ENCODE measurements at regions not wholly inside any gene's neighbourhood (a gene's known extent, or its start where the extent isn't known, plus 50 kb on each side); places are given as distances from the start of the nearest gene placed in this dataset.

GRCh38 chr1:56317722-56318121 is 261.6 kb downstream of the PLPP3 start:
- no peaks in the 10 kb centered on the region for H3K36me3 ChIP-seq
- DNase-seq (ENCODE audit: low spot score in 2 of 2) = no peak
- 82% methylated on average over 8 of the region's 8 CpGs for WGBS

DNA sequence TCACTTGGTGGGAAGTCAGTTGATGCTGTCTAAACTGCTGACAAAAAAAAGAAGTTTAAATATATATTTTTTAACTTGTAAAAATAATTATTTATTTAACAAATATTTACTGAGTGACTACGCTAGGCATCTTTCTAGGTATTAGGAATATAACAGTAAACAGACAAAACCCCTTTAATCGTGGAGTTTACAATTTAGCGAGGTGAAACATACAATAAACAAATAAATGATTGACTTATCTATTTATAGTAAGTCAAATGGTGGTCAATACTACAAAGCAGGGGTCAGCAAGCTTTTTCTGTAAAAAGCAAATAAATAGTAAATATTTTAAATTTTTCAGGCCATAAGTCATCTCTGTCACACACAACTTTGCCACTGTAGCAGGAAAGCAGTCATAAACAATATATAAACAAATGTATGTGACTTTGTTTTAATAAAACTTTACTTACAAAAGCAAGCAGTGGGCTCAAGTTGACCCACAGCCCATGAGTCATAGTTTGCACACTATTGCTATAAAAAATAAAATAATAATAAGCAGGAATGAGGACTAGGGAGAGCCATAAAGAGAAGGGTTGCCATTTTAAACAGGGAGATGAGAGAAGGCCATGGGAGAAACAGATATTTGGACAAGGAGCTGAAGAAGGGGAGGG is 263.9 kb downstream of the PLPP3 start:
- DNase-seq (ENCODE audit: low spot score in 2 of 2) = no peak
- no peaks in the 10 kb centered on the region for H3K9me3 ChIP-seq
- no peaks in the 10 kb centered on the region for H3K4me1 ChIP-seq
- H3K4me3 ChIP-seq = no peak overlapping the region
- no peaks in the 10 kb centered on the region for H3K36me3 ChIP-seq
- no peaks in the 10 kb centered on the region for H3K27me3 ChIP-seq
- 68% methylated on average over 3 of the region's 3 CpGs for WGBS
- H3K27ac ChIP-seq = no peak overlapping the region
- TF ChIP-seq POLR2A (IDR thresholded peaks at IDR 0.05) = no peak
- TF ChIP-seq POLR2AphosphoS5 (IDR thresholded peaks at IDR 0.05) = no peak
- no peak for TF ChIP-seq CTCF (IDR thresholded peaks at IDR 0.05)
- no peak for TF ChIP-seq EP300 (IDR thresholded peaks at IDR 0.05)

More at GRCh38 chr1:56317722-56318121, 261.6 kb downstream of the PLPP3 start:
- H3K4me3 ChIP-seq = no peak overlapping the region
- no peaks in the 10 kb centered on the region for H3K9me3 ChIP-seq
- no peak overlapping the region for H3K27ac ChIP-seq
- no peaks in the 10 kb centered on the region for H3K4me1 ChIP-seq
- TF ChIP-seq POLR2A (IDR thresholded peaks at IDR 0.05) (no peak), CTCF (IDR thresholded peaks at IDR 0.05) (no peak), POLR2AphosphoS5 (IDR thresholded peaks at IDR 0.05) (no peak), EP300 (IDR thresholded peaks at IDR 0.05) (no peak)
- no peaks in the 10 kb centered on the region for H3K27me3 ChIP-seq

- Histone ChIP-seq H3K9me3 (no peaks in the 10 kb centered on the region), H3K4me1 (no peaks in the 10 kb centered on the region), H3K4me3 (no peak overlapping the region), H3K27ac (no peak overlapping the region), H3K27me3 (no peaks in the 10 kb centered on the region), H3K36me3 (no peaks in the 10 kb centered on the region)
- 100% methylated on average over 2 of the region's 2 CpGs for WGBS
- no peak for TF ChIP-seq EP300 (IDR thresholded peaks at IDR 0.05)
- no peak for TF ChIP-seq POLR2A (IDR thresholded peaks at IDR 0.05)
- TF ChIP-seq CTCF (IDR thresholded peaks at IDR 0.05) = no peak
- no peak for TF ChIP-seq POLR2AphosphoS5 (IDR thresholded peaks at IDR 0.05)
- DNase-seq (ENCODE audit: low spot score in 2 of 2) = no peak
These were observed 265.8 kb downstream of the PLPP3 start for GRCh38 chr1:56313560-56313959.

GRCh38 chr1:56311766-56312165 is 267.6 kb downstream of the PLPP3 start:
- Histone ChIP-seq H3K4me3 (no peak overlapping the region), H3K27ac (no peak overlapping the region), H3K9me3 (no peaks in the 10 kb centered on the region), H3K36me3 (no peaks in the 10 kb centered on the region), H3K27me3 (no peaks in the 10 kb centered on the region), H3K4me1 (no peaks in the 10 kb centered on the region)
- 50% methylated on average over 2 of the region's 2 CpGs for WGBS
- TF ChIP-seq POLR2AphosphoS5 (IDR thresholded peaks at IDR 0.05) = no peak
- TF ChIP-seq EP300 (IDR thresholded peaks at IDR 0.05) = no peak
- TF ChIP-seq CTCF (IDR thresholded peaks at IDR 0.05) = no peak
- no peak for TF ChIP-seq POLR2A (IDR thresholded peaks at IDR 0.05)
- no peak for DNase-seq (ENCODE audit: low spot score in 2 of 2)

- Histone ChIP-seq H3K4me1 (no peaks in the 10 kb centered on the region), H3K27me3 (no peaks in the 10 kb centered on the region), H3K9me3 (no peaks in the 10 kb centered on the region), H3K27ac (no peak overlapping the region), H3K4me3 (no peak overlapping the region), H3K36me3 (no peaks in the 10 kb centered on the region)
- DNase-seq (ENCODE audit: low spot score in 2 of 2) = no peak
- WGBS = 68% methylated on average over 3 of the region's 3 CpGs
- TF ChIP-seq POLR2AphosphoS5 (IDR thresholded peaks at IDR 0.05) (no peak), CTCF (IDR thresholded peaks at IDR 0.05) (no peak), EP300 (IDR thresholded peaks at IDR 0.05) (no peak), POLR2A (IDR thresholded peaks at IDR 0.05) (no peak)
These were observed 268.4 kb downstream of the PLPP3 start for GRCh38 chr1:56310945-56311344.

All from suprapubic skin (tissue), 4 donors.